Activated T-cell treated with anti-CD3 and anti-CD28 coated beads, Interleukin-2, amount 50 U/mL, for 48 hours (primary cell): ENCODE measurements at regions not wholly inside any gene's neighbourhood (a gene's known extent, or its start where the extent isn't known, plus 50 kb on each side); places are given as distances from the start of the nearest gene placed in this dataset.
"Not testable (repeated sequence)": the region's sequence is repeated elsewhere in the genome, so short reads cannot be mapped to it uniquely, and the experiment has no call there.

Experiments
- DNase-seq, 2 experiments: peaks; one replicate each; pipeline ENCODE4 v3.0.0-alpha.2; 2020

GRCh38 chr6:105691081-105691480, 288.2 kb upstream of the PREP start:
- DNase-seq = no peak

GRCh38 chr6:105688573-105688972, 285.7 kb upstream of the PREP start:
- DNase-seq = no peak

- DNase-seq = not testable (repeated sequence)
Observed at GRCh38 chr6:105686793-105687192, 283.9 kb upstream of the PREP start.

GRCh38 chr6:105681061-105681460, 278.2 kb upstream of the PREP start:
- DNase-seq = no peak

- no peak for DNase-seq
Observed at GRCh38 chr6:105680131-105680530, 277.2 kb upstream of the PREP start.

GRCh38 chr6:105678516-105678915, 275.6 kb upstream of the PREP start:
- no peak for DNase-seq

- no peak for DNase-seq
Observed at GRCh38 chr6:105677671-105678475, 275.0 kb upstream of the PREP start.

GRCh38 chr6:105676857-105677256, 274.0 kb upstream of the PREP start:
- no peak for DNase-seq

GRCh38 chr6:105675715-105676397, 273.0 kb upstream of the PREP start:
- no peak for DNase-seq

GRCh38 chr6:105672856-105673538, 270.1 kb upstream of the PREP start:
- not testable (repeated sequence) for DNase-seq

GRCh38 chr6:105669232-105669631, 266.4 kb upstream of the PREP start:
- DNase-seq = no peak

GRCh38 chr6:105667056-105667455, 264.2 kb upstream of the PREP start:
- no peak for DNase-seq

GRCh38 chr6:105664931-105665330, 262.0 kb upstream of the PREP start:
- DNase-seq = no peak

GRCh38 chr6:105651969-105652368, 249.1 kb upstream of the PREP start:
- peak; percentile 36 to 45 for DNase-seq

- DNase-seq = no peak
Observed at GRCh38 chr6:105650347-105650746, 247.5 kb upstream of the PREP start.

GRCh38 chr6:105649192-105649591, 246.3 kb upstream of the PREP start:
- DNase-seq = no peak

GRCh38 chr6:105648276-105648675, 245.4 kb upstream of the PREP start:
- peak in 1 of 2 experiments; percentile 30 for DNase-seq

- peak in 1 of 2 experiments; percentile 32 for DNase-seq
Observed at GRCh38 chr6:105646391-105646867, 243.5 kb upstream of the PREP start.

- DNase-seq = peak; percentile 45 to 49
Observed at GRCh38 chr6:105645958-105646357, 243.1 kb upstream of the PREP start.

GRCh38 chr6:105645156-105645555, 242.3 kb upstream of the PREP start:
- no peak for DNase-seq

GRCh38 chr6:105644691-105645090, 241.8 kb upstream of the PREP start:
- DNase-seq = no peak

- DNase-seq = no peak
Observed at GRCh38 chr6:105644073-105644489, 241.2 kb upstream of the PREP start.

- DNase-seq = no peak
Observed at GRCh38 chr6:105642708-105643107, 239.8 kb upstream of the PREP start.

GRCh38 chr6:105641504-105641903, 238.6 kb upstream of the PREP start:
- DNase-seq = no peak
